OCI-LY3 (cell line): ENCODE measurements at regions not wholly inside any gene's neighbourhood (a gene's known extent, or its start where the extent isn't known, plus 50 kb on each side); places are given as distances from the start of the nearest gene placed in this dataset.

ENCODE experiments used
- H2AFZ ChIP-seq: fragments of 200-600, 300-600 bp; shearing (Covaris generic); 2 replicates; pipeline ENCODE4 v1.6.0; 2014; ENCODE audit warnings: antibody characterized with exemption, low read depth, low read length
- H3K27ac ChIP-seq: fragments of 200-600, 300-600 bp; sonication (generic); 2 replicates; pipeline ENCODE4 v1.5.1; 2014; ENCODE audit warnings: mild to moderate bottlenecking, low read length, moderate library complexity, mixed read lengths
- H3K27me3 ChIP-seq: fragments of 200-600, 300-600 bp; sonication (generic); 2 replicates; pipeline ENCODE4 v1.6.1; 2014; ENCODE audit warnings: low read depth, low read length, mixed read lengths
- H3K36me3 ChIP-seq: fragments of 200-600, 300-600 bp; sonication (generic); replicated peaks from 2 replicates; pipeline ENCODE3; 2014; ENCODE audit warnings: low read depth, low read length, mixed read lengths
- H3K4me1 ChIP-seq: fragments of 300-600, 200-600 bp; sonication (generic); 2 replicates; pipeline ENCODE4 v1.6.1; 2014; ENCODE audit warnings: low read length, mixed read lengths
- H3K4me2 ChIP-seq: fragments of 200-600, 300-600 bp; sonication (generic); 2 replicates; pipeline ENCODE4 v1.6.1; 2014; ENCODE audit warnings: low read length, mixed read lengths
- H3K4me3 ChIP-seq: fragments of 300-600, 200-600 bp; sonication (generic); 2 replicates; pipeline ENCODE4 v1.5.1; 2014; ENCODE audit warnings: antibody characterized with exemption, mild to moderate bottlenecking, low read length, moderate library complexity
- H3K79me2 ChIP-seq: fragments of 300-600, 200-600 bp; shearing (Covaris generic); 2 replicates; pipeline ENCODE4 v1.6.1; 2014; ENCODE audit warnings: mild to moderate bottlenecking, low read length, mixed read lengths
- H3K9ac ChIP-seq: fragments of 300-600, 200-600 bp; shearing (Covaris generic); 2 replicates; pipeline ENCODE4 v1.6.0; 2014; ENCODE audit warnings: mild to moderate bottlenecking, low read length, moderate library complexity
- H3K9me3 ChIP-seq: fragments of 200-600, 300-600 bp; shearing (Covaris generic); 2 replicates; pipeline ENCODE4 v1.6.1; 2014; ENCODE audit warnings: low read length, mixed read lengths; ENCODE audit not compliant: insufficient read depth
- H4K20me1 ChIP-seq: fragments of 200-600, 300-600 bp; sonication (generic); 2 replicates; pipeline ENCODE4 v1.6.1; 2016; ENCODE audit warnings: low read length, mixed read lengths; ENCODE audit not compliant: insufficient read depth
- CTCF ChIP-seq: fragments of 200-600, 300-600 bp; sonication (generic); IDR thresholded peaks from 2 replicates; pipeline ENCODE4 v1.5.1; 2014; ENCODE audit warnings: antibody characterized with exemption, low read length, low read depth
- EZH2phosphoT487 ChIP-seq: fragments of 200-600 bp; shearing (Covaris generic); IDR thresholded peaks from 2 replicates; pipeline ENCODE4 v1.6.1; 2018; ENCODE audit warnings: antibody characterized with exemption, mixed run types, low read depth

DNA sequence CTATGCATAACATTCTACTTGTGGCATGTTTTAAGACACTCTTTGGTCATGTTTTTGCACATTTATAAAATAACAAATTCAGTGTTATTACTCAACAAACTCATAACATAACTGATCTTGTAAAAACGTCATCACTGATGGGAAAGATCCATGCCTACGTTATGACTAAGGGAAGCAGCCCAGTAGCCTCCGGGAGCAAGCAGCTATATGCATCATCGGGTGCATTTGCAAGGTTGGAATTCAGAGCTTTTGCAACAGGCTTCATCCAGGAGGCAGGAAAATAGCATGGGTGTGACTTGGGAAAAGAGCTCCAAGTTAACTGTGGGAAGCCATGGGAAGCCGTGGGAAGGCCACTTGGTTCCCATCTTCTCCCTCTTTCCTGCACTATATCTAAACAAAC, 271.6 kb upstream of the SGK1 start:
- Histone ChIP-seq H2AFZ (no peak overlapping the region), H3K36me3 (no peaks in the 10 kb centered on the region), H3K4me1 (no peaks in the 10 kb centered on the region), H4K20me1 (no peaks in the 10 kb centered on the region), H3K27ac (no peak overlapping the region), H3K27me3 (no peaks in the 10 kb centered on the region), H3K9me3 (no peaks in the 10 kb centered on the region), H3K4me3 (no peak overlapping the region), H3K79me2 (no peaks in the 10 kb centered on the region), H3K4me2 (no peak overlapping the region), H3K9ac (no peak overlapping the region)
- no peak for TF ChIP-seq CTCF

DNA sequence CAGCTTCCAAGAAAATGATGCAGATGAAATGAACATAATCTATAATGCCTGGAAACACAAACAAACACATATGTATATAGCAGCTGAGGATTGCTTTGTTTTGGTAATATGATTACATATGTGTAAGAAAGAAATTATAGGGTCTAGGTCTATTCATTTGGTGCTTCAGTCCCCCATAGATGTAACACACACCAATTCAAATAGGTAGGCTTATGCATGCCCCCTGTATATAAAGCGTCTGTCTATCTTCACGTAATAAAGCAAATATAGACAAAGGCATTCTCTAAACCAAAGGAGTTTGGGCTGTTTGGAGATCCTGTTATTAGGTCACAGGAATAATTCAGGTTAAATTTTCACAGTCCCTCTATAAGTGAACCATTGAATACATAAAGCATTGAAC, 270.4 kb upstream of the SGK1 start:
- TF ChIP-seq EZH2phosphoT487 (no peak), CTCF (no peak)
- Histone ChIP-seq H3K4me2 (no peak overlapping the region), H3K27me3 (no peaks in the 10 kb centered on the region), H3K9ac (no peak overlapping the region), H2AFZ (no peak overlapping the region), H3K4me3 (no peak overlapping the region), H4K20me1 (no peaks in the 10 kb centered on the region), H3K36me3 (no peaks in the 10 kb centered on the region), H3K27ac (no peak overlapping the region), H3K4me1 (no peaks in the 10 kb centered on the region), H3K79me2 (no peaks in the 10 kb centered on the region), H3K9me3 (no peaks in the 10 kb centered on the region)

GRCh38 chr6:134585517-134585873, 267.6 kb upstream of the SGK1 start:
- no peaks in the 10 kb centered on the region for H3K27me3 ChIP-seq
- H3K36me3 ChIP-seq = no peaks in the 10 kb centered on the region
- H3K4me1 ChIP-seq = no peaks in the 10 kb centered on the region
- no peak overlapping the region for H2AFZ ChIP-seq
- no peaks in the 10 kb centered on the region for H3K9me3 ChIP-seq
- H3K4me2 ChIP-seq = no peak overlapping the region
- no peak for TF ChIP-seq CTCF
- TF ChIP-seq EZH2phosphoT487 = no peak
- no peaks in the 10 kb centered on the region for H3K79me2 ChIP-seq
- no peak overlapping the region for H3K27ac ChIP-seq
- no peaks in the 10 kb centered on the region for H4K20me1 ChIP-seq
- no peak overlapping the region for H3K9ac ChIP-seq
- H3K4me3 ChIP-seq = no peak overlapping the region

DNA sequence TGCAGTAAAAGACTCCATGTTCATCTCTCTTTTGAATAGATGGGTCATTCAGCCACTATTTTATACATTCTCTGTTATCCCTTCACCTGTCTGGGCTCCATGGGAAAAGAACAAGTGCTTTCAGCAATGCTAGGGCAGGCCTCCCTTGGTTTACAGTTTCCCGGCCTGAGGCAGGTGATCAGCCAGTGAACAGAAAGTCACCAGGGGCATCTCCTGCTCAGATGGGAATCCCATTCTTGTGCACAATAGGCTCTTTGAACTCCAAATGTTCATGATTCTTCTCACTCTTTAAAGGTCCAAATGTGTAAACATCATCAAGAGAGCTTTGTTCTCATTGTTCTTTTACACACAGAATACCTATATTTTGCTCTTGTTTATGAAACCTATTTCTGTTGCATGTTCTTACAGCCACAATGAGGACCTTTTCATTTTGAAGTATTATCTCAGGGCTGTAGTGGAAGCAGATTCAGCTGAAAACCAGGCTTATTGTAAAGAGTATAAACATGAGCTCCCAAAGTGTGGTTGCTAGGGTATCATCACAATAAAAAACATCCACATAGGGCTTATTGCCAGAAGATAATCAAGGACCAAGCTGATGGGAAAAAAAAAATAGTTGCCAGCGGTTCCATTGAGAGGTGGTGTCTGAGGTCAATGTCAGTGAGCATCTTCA, 267.1 kb upstream of the SGK1 start:
- H3K4me1 ChIP-seq = no peaks in the 10 kb centered on the region
- H3K36me3 ChIP-seq = no peaks in the 10 kb centered on the region
- no peak overlapping the region for H2AFZ ChIP-seq
- no peak overlapping the region for H3K9ac ChIP-seq
- no peak overlapping the region for H3K4me3 ChIP-seq
- no peaks in the 10 kb centered on the region for H3K27me3 ChIP-seq
- H3K27ac ChIP-seq = no peak overlapping the region
- H4K20me1 ChIP-seq = no peaks in the 10 kb centered on the region
- H3K9me3 ChIP-seq = no peaks in the 10 kb centered on the region
- H3K79me2 ChIP-seq = no peaks in the 10 kb centered on the region
- no peak for TF ChIP-seq CTCF
- no peak for TF ChIP-seq EZH2phosphoT487
- H3K4me2 ChIP-seq = no peak overlapping the region
